Sigmoid colon (tissue), 6 donors: ENCODE measurements at regions not wholly inside any gene's neighbourhood (a gene's known extent, or its start where the extent isn't known, plus 50 kb on each side); places are given as distances from the start of the nearest gene placed in this dataset.

Source experiments
- DNase-seq: peaks from one replicate; pipeline ENCODE4 v3.0.0-alpha.2; 2019
- H3K27ac ChIP-seq, 4 donors: fragments of 200-600 bp; sonication (generic); one replicate each; pipeline ENCODE4 v1.5.1; 2016 to 2019; ENCODE audit warnings: mild to moderate bottlenecking in 1 of 4
- H3K27me3 ChIP-seq, 3 donors: fragments of 200-600 bp; sonication (generic); one replicate each; pipeline ENCODE4 v1.5.1; 2019; ENCODE audit warnings: mild to moderate bottlenecking in 1 of 3
- H3K36me3 ChIP-seq, 4 donors: fragments of 200-600 bp; sonication (generic); one replicate each; pipeline ENCODE4 v1.5.1; 2016 to 2019
- H3K4me1 ChIP-seq, 4 donors: fragments of 200-600 bp; sonication (generic); one replicate each; pipeline ENCODE4 v1.5.1; 2017 to 2019
- H3K4me3 ChIP-seq, 4 donors: fragments of 200-600 bp; sonication (generic); one replicate each; pipeline ENCODE4 v1.5.1; 2017 to 2019; ENCODE audit warnings: mild to moderate bottlenecking in 2 of 4, moderate library complexity in 1 of 4
- H3K9me3 ChIP-seq, 4 donors: fragments of 200-600 bp in 3 of 4; sonication (generic) in 3 of 4; one replicate each; pipeline versions ENCODE4 v1.5.1 to v1.6.1; 2013 to 2019
- EP300 ChIP-seq, 4 donors: sonication (generic); formaldehyde crosslinking; IDR thresholded peaks; one replicate each; pipeline ENCODE4 v1.6.1; 2017; ENCODE audit warnings: antibody characterized with exemption in 4 of 4
- POLR2A ChIP-seq, 2 donors: fragments of 450-650 bp; IDR thresholded peaks; one replicate each; pipeline ENCODE4 v1.6.1; 2016; ENCODE audit warnings: antibody characterized with exemption in 2 of 2, mild to moderate bottlenecking in 2 of 2, moderate library complexity in 2 of 2
- POLR2AphosphoS5 ChIP-seq, 4 donors: sonication (generic); formaldehyde crosslinking; IDR thresholded peaks; one replicate each; pipeline ENCODE4 v1.6.1; 2017; ENCODE audit warnings: antibody characterized with exemption in 4 of 4
- WGBS, 2 donors: extraction: QIAGEN DNeasy Blood & Tissue Kit; methylation state at CpG; one replicate each; pipeline ENCODE4 v1.1.7; 2013; 5-methylcytosine and 5-hydroxymethylcytosine counted together
- intact Hi-C: fragments of 100-400 bp; cut with DNase I; formaldehyde crosslinking; loops from one replicate; pipeline ENCODE4 v1.15.1; 2023
- TF ChIP-seq, protein P1 (sequence below), 4 experiments: fragments of 450-650 bp in 3 of 4; fragments of 200-600 bp in 1 of 4; IDR thresholded peaks; one replicate each; pipeline ENCODE4 v1.5.1; 2016 to 2019; ENCODE audit warnings: antibody characterized with exemption in 4 of 4, mild to moderate bottlenecking in 3 of 4, moderate library complexity in 2 of 4
- donor health status: healthy with polysubstance abuse.
- donor health status: healthy.

DNA sequence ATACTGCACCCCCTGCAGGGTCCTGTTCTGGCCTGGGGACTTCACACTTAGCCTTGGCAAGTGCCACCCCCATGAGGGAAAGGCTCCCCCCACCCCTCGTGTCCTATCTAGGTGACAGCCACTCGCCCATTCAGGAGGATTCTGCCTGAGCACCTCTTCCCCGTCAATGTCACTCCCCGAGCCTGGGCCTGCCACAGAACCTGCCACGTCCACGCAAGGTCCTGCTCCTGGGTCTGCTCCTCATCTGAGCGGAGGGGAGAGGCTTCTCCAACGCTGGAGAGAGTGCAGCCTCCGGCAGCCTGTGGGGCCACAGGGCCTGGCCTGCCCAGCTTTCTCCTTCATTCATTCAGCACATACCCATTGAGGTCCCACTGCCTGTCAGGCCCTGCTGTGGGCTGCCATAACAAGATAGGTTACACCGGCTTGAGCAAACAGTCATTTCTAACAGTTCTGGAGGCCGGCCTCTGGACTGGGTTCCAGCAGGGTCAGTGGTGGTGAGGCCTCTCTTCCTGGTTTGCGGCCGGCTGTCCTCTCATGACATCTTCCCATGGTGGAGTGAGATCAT lies 92.0 kb upstream of the RET start:
- DNase-seq = peak; percentile 61
- H3K4me3 ChIP-seq = no peak overlapping the region
- no peaks in the 10 kb centered on the region for H3K9me3 ChIP-seq
- TF ChIP-seq POLR2A (IDR thresholded peaks at IDR 0.05) (no peak), POLR2AphosphoS5 (IDR thresholded peaks at IDR 0.05) (no peak), EP300 (IDR thresholded peaks at IDR 0.05) (no peak)
- TF ChIP-seq, protein P1, sequence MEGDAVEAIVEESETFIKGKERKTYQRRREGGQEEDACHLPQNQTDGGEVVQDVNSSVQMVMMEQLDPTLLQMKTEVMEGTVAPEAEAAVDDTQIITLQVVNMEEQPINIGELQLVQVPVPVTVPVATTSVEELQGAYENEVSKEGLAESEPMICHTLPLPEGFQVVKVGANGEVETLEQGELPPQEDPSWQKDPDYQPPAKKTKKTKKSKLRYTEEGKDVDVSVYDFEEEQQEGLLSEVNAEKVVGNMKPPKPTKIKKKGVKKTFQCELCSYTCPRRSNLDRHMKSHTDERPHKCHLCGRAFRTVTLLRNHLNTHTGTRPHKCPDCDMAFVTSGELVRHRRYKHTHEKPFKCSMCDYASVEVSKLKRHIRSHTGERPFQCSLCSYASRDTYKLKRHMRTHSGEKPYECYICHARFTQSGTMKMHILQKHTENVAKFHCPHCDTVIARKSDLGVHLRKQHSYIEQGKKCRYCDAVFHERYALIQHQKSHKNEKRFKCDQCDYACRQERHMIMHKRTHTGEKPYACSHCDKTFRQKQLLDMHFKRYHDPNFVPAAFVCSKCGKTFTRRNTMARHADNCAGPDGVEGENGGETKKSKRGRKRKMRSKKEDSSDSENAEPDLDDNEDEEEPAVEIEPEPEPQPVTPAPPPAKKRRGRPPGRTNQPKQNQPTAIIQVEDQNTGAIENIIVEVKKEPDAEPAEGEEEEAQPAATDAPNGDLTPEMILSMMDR (IDR thresholded peaks at IDR 0.05) = no peak
- 91 to 92% methylated on average over 13 of the region's 13 CpGs for WGBS, 2 donors
- no peaks in the 10 kb centered on the region for H3K4me1 ChIP-seq
- no peak overlapping the region for H3K27ac ChIP-seq
- intact Hi-C loops = no loop called here
- H3K27me3 ChIP-seq = no peaks in the 10 kb centered on the region
- no peaks in the 10 kb centered on the region for H3K36me3 ChIP-seq

DNA sequence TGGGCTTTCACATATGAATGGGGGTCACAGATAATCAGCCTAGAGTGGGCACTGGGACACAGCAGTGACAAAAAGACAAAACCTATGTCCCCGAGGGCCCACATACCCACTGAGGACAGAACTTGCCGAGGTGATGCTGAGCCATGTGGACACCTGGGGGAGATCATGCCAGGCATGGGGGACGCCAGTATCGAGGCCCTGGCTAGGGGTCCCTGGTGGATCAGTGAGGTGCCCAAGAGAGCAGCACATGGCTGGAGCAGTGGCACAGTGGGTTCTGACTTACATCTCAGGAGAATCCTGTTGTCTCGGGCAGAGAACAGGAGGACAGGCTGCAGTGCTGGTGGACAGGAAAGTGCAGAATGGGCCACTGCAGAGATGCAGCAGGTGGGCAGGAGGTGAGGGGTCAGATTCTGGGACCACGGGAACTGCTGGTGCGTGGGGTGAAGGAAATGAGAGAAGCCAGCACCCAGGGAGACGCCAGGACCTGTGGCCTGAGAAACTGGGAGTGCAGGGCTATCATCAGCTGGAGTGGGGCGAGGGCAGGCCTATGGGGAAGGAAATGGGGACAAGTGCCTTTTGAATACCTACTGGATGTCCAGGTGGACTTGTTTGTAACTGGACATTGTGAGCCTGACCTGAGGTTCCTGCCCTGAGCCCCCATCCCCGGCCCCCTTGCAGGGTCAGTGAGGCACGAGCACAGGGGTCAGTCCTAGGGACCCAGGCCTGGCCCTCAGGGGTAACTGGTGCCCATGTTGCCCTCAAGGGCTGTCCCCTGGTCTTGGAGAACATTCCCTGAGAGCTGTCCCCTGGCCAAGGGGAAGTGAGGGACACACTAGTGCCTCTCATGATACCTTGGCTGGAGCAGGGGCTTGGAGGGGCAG lies 91.2 kb upstream of the RET start:
- WGBS, 2 donors = 86 to 91% methylated on average over 11 of the region's 11 CpGs
- H3K9me3 ChIP-seq = no peaks in the 10 kb centered on the region
- no peaks in the 10 kb centered on the region for H3K36me3 ChIP-seq
- TF ChIP-seq, protein P1 (IDR thresholded peaks at IDR 0.05) = no peak
- no peak for TF ChIP-seq EP300 (IDR thresholded peaks at IDR 0.05)
- no peak for TF ChIP-seq POLR2AphosphoS5 (IDR thresholded peaks at IDR 0.05)
- no peak for TF ChIP-seq POLR2A (IDR thresholded peaks at IDR 0.05)
- no peaks in the 10 kb centered on the region for H3K4me1 ChIP-seq
- H3K27me3 ChIP-seq = no peaks in the 10 kb centered on the region
- intact Hi-C loops = no loop called here
- peak; percentile 56 for DNase-seq
- no peak overlapping the region for H3K27ac ChIP-seq
- H3K4me3 ChIP-seq = no peak overlapping the region

DNA sequence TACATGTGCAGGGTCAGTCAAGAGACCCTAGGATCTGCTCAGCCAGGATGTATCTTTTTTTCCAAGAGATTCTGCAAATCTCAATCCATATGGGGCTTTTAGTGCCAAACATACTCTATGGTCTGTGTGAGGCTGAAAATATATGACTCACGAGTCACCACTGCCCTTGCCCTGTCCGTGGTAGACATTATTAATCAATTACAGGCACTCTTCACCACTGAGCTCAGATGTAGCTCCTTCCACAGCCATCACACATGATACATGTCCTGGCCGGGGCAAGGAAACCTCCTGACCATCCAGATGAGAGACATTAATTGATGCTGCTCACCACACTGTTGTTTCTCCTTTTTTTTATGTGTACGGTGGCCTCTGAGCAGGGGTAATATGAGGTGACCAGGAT lies 90.2 kb upstream of the RET start:
- no peak overlapping the region for H3K27ac ChIP-seq
- no peaks in the 10 kb centered on the region for H3K4me1 ChIP-seq
- H3K4me3 ChIP-seq = no peak overlapping the region
- H3K27me3 ChIP-seq = no peaks in the 10 kb centered on the region
- TF ChIP-seq POLR2AphosphoS5 (IDR thresholded peaks at IDR 0.05) = no peak
- no peak for TF ChIP-seq POLR2A (IDR thresholded peaks at IDR 0.05)
- TF ChIP-seq EP300 (IDR thresholded peaks at IDR 0.05) = no peak
- TF ChIP-seq, protein P1 (IDR thresholded peaks at IDR 0.05) = no peak
- WGBS, 2 donors = 67 to 74% methylated on average over 4 of the region's 4 CpGs
- no peak for DNase-seq
- H3K36me3 ChIP-seq = no peaks in the 10 kb centered on the region
- no peaks in the 10 kb centered on the region for H3K9me3 ChIP-seq
- intact Hi-C loops = no loop called here

DNA sequence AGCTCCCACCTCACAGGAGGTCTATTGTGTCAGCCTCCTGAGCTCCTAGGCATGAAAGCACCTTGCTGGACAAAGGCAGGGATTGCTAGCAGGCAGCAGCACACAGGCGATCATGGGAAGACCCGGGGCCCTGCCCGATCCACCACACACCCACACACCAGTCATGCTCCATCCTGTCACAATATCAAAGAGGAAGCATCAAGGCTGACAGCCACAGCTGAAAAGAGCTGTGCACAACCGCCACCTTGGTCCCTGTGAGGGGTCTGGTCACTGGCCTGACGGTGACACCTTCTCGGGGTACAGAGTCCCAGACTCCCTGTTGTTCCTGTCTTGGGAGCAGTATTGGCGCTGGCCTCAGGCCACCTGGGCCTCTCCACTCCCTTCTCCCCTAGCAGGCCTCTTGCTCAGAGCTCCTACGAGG lies 89.7 kb upstream of the RET start:
- 72 to 84% methylated on average over 8 of the region's 8 CpGs for WGBS, 2 donors
- Histone ChIP-seq H3K27me3 (no peaks in the 10 kb centered on the region), H3K4me1 (no peaks in the 10 kb centered on the region), H3K27ac (no peak overlapping the region), H3K9me3 (no peaks in the 10 kb centered on the region), H3K4me3 (no peak overlapping the region), H3K36me3 (no peaks in the 10 kb centered on the region)
- TF ChIP-seq POLR2A (IDR thresholded peaks at IDR 0.05) = no peak
- TF ChIP-seq POLR2AphosphoS5 (IDR thresholded peaks at IDR 0.05) = no peak
- no peak for TF ChIP-seq EP300 (IDR thresholded peaks at IDR 0.05)
- TF ChIP-seq, protein P1 (IDR thresholded peaks at IDR 0.05) = no peak
- intact Hi-C loops = no loop called here
- peak; percentile 28 for DNase-seq
